ENCODE measurements at regions not wholly inside any gene's neighbourhood (a gene's known extent, or its start where the extent isn't known, plus 50 kb on each side); places are given as distances from the start of the nearest gene placed in this dataset.

- no peak for DNase-seq (ENCODE audit: low spot score)
Observed at GRCh38 chr2:23235736-23236135, 149.2 kb upstream of the KLHL29 start.

- no peak for DNase-seq (ENCODE audit: low spot score)
Observed at GRCh38 chr2:23237147-23237546, 147.8 kb upstream of the KLHL29 start.

- DNase-seq (ENCODE audit: low spot score) = no peak
Observed at GRCh38 chr2:23238011-23238657, 146.8 kb upstream of the KLHL29 start.

- no peak for DNase-seq (ENCODE audit: low spot score)
Observed at GRCh38 chr2:23239374-23239773, 145.6 kb upstream of the KLHL29 start.

GRCh38 chr2:23241121-23241520 is 143.9 kb upstream of the KLHL29 start:
- no peak for DNase-seq (ENCODE audit: low spot score)

GRCh38 chr2:23241611-23242245 is 143.3 kb upstream of the KLHL29 start:
- no peak for DNase-seq (ENCODE audit: low spot score)

- no peak for DNase-seq (ENCODE audit: low spot score)
Observed at GRCh38 chr2:23243073-23243659, 141.8 kb upstream of the KLHL29 start.

- no peak for DNase-seq (ENCODE audit: low spot score)
Observed at GRCh38 chr2:23244617-23245016, 140.4 kb upstream of the KLHL29 start.

GRCh38 chr2:23246992-23247683 is 137.8 kb upstream of the KLHL29 start:
- no peak for DNase-seq (ENCODE audit: low spot score)

- DNase-seq (ENCODE audit: low spot score) = no peak
Observed at GRCh38 chr2:23248667-23249066, 136.3 kb upstream of the KLHL29 start.

- no peak for DNase-seq (ENCODE audit: low spot score)
Observed at GRCh38 chr2:23249348-23249747, 135.6 kb upstream of the KLHL29 start.

- no peak for DNase-seq (ENCODE audit: low spot score)
Observed at GRCh38 chr2:23250371-23250770, 134.6 kb upstream of the KLHL29 start.

GRCh38 chr2:23256643-23257042 is 128.3 kb upstream of the KLHL29 start:
- no peak for DNase-seq (ENCODE audit: low spot score)

GRCh38 chr2:23260621-23261020 is 124.4 kb upstream of the KLHL29 start:
- DNase-seq (ENCODE audit: low spot score) = no peak

GRCh38 chr2:23268467-23269263 is 116.3 kb upstream of the KLHL29 start:
- no peak for DNase-seq (ENCODE audit: low spot score)

GRCh38 chr2:23269747-23270146 is 115.2 kb upstream of the KLHL29 start:
- DNase-seq (ENCODE audit: low spot score) = no peak

- no peak for DNase-seq (ENCODE audit: low spot score)
Observed at GRCh38 chr2:23270810-23271209, 114.2 kb upstream of the KLHL29 start.

GRCh38 chr2:23271230-23271629 is 113.7 kb upstream of the KLHL29 start:
- no peak for DNase-seq (ENCODE audit: low spot score)

GRCh38 chr2:23273786-23274185 is 111.2 kb upstream of the KLHL29 start:
- DNase-seq (ENCODE audit: low spot score) = no peak

- DNase-seq (ENCODE audit: low spot score) = no peak
Observed at GRCh38 chr2:23280401-23280800, 104.6 kb upstream of the KLHL29 start.

- no peak for DNase-seq (ENCODE audit: low spot score)
Observed at GRCh38 chr2:23283653-23284052, 101.3 kb upstream of the KLHL29 start.

All from ureter (tissue), 1 donor.